Thoracic aorta (tissue), 2 donors: ENCODE measurements at regions not wholly inside any gene's neighbourhood (a gene's known extent, or its start where the extent isn't known, plus 50 kb on each side); places are given as distances from the start of the nearest gene placed in this dataset.
"Not testable (repeated sequence)": the region's sequence is repeated elsewhere in the genome, so short reads cannot be mapped to it uniquely, and the experiment has no call there.

Source experiments
- ATAC-seq: fragments of 150-250 bp; one replicate; pipeline ENCODE4 v1.8.0; 2017; ENCODE audit warnings: low read depth; ENCODE audit not compliant: insufficient number of reproducible peaks, low FRiP score
- DNase-seq: peaks from one replicate; pipeline ENCODE4 v3.0.0-alpha.2; 2020; ENCODE audit warnings: low spot score
- H3K27ac ChIP-seq, 2 donors: fragments of 200-600 bp; sonication (generic); 1 replicate in 1 of 2; 2 replicates in 1 of 2; pipeline ENCODE4 v1.5.1; 2016; ENCODE audit warnings: mild to moderate bottlenecking in 2 of 2, moderate library complexity in 2 of 2
- H3K27me3 ChIP-seq: fragments of 200-600 bp; sonication (generic); replicated peaks from 2 replicates; pipeline ENCODE4 v1.6.0; 2016; ENCODE audit warnings: mild to moderate bottlenecking; ENCODE audit not compliant: insufficient read depth
- H3K36me3 ChIP-seq: fragments of 200-600 bp; sonication (generic); one replicate; pipeline ENCODE4 v1.5.1; 2016
- H3K4me1 ChIP-seq, 2 donors: fragments of 200-600 bp; sonication (generic); 1 replicate in 1 of 2; 2 replicates in 1 of 2; pipeline versions ENCODE4 v1.5.1 to v1.6.0; 2016; ENCODE audit warnings: low read depth in 2 of 2, mild to moderate bottlenecking in 1 of 2; ENCODE audit not compliant: control insufficient read depth in 1 of 2
- H3K4me3 ChIP-seq: fragments of 200-600 bp; sonication (generic); 2 replicates; pipeline ENCODE4 v1.5.1; 2016; ENCODE audit warnings: mild to moderate bottlenecking
- H3K9me3 ChIP-seq: fragments of 200-600 bp; sonication (generic); 2 replicates; pipeline ENCODE4 v1.5.1; 2016
- TF ChIP-seq, protein P1 (sequence below): fragments of 200-600 bp; sonication (generic); IDR thresholded peaks from one replicate; pipeline ENCODE4 v1.5.1; 2019; ENCODE audit warnings: antibody characterized with exemption

GRCh38 chr2:147275943-147276342, 568.9 kb upstream of the ACVR2A start:
- H3K4me3 ChIP-seq: no peak overlapping the region
- H3K27me3 ChIP-seq: no peaks in the 10 kb centered on the region
- ATAC-seq: no peak
- H3K4me1 ChIP-seq: no peaks in the 10 kb centered on the region
- H3K9me3 ChIP-seq: no peaks in the 10 kb centered on the region
- no peak overlapping the region for H3K27ac ChIP-seq
- TF ChIP-seq, protein P1, sequence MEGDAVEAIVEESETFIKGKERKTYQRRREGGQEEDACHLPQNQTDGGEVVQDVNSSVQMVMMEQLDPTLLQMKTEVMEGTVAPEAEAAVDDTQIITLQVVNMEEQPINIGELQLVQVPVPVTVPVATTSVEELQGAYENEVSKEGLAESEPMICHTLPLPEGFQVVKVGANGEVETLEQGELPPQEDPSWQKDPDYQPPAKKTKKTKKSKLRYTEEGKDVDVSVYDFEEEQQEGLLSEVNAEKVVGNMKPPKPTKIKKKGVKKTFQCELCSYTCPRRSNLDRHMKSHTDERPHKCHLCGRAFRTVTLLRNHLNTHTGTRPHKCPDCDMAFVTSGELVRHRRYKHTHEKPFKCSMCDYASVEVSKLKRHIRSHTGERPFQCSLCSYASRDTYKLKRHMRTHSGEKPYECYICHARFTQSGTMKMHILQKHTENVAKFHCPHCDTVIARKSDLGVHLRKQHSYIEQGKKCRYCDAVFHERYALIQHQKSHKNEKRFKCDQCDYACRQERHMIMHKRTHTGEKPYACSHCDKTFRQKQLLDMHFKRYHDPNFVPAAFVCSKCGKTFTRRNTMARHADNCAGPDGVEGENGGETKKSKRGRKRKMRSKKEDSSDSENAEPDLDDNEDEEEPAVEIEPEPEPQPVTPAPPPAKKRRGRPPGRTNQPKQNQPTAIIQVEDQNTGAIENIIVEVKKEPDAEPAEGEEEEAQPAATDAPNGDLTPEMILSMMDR: no peak
- no peak for DNase-seq
- no peaks in the 10 kb centered on the region for H3K36me3 ChIP-seq

DNA sequence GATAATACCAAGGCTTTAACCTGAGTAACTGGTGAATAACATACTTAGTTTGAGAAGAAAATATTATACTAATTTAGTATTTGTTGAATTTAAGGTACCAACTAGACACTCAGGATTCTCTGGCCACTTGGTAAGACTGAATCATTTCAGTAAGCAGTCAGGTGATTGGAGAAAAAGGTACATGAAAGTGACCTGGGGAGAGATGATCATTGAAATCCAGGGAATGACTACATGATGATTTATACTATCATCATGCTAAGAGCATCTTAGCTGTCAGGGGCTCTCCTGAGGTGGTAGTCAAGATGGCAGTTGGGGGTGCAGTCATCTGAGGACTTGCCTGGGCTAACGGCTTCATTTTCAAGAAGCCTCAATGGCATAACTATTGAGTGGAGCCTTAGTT, 571.2 kb upstream of the ACVR2A start:
- H3K27me3 ChIP-seq: no peaks in the 10 kb centered on the region
- H3K36me3 ChIP-seq: no peaks in the 10 kb centered on the region
- peaks cover 6% of the 10 kb centered on the region for H3K9me3 ChIP-seq
- TF ChIP-seq, protein P1: no peak
- H3K4me1 ChIP-seq: no peaks in the 10 kb centered on the region
- DNase-seq: no peak
- no peak overlapping the region for H3K27ac ChIP-seq
- ATAC-seq: no peak
- H3K4me3 ChIP-seq: no peak overlapping the region

DNA sequence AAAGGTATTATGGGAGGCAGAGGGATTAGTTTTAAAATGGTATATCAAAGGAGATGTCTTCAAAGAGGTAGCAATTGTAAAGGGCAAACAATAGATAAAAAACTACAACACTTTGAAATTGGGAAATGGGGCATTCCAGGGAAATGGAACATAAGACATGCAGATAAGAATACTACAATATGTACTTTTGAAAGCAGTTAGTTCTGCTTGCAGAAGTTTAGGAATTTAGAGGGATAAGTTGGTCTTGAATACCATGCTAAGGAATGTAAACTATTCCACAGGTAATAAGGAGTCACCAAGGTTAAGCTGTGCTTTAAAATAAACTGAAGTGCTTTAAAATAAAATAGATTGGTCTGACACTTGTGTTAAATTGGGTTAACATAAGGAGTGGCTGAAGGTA, 571.7 kb upstream of the ACVR2A start:
- Histone ChIP-seq H3K27ac (no peak overlapping the region), H3K4me3 (no peak overlapping the region), H3K36me3 (no peaks in the 10 kb centered on the region), H3K9me3 (peaks cover 6% of the 10 kb centered on the region), H3K4me1 (no peaks in the 10 kb centered on the region), H3K27me3 (no peaks in the 10 kb centered on the region)
- no peak for ATAC-seq
- TF ChIP-seq, protein P1: no peak
- DNase-seq: no peak

DNA sequence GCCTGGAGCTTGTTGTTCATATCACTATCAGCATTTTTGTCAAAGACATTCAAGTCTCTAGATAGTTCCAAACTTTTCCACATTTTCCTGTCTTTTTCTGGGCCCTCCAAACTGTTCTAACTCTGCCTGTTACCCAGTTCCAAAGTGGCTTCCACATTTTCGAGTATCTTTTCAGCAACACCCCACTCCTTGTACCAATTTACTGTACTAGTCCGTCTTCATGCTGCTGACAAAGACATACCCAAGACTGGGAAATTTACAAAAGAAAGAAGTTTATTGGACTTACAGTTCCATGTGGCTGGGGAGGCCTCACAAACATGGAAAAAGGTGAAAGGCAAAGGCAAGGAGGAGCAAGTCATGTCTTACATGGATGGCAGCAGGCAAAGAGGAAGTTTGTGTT, 575.2 kb upstream of the ACVR2A start:
- not testable (repeated sequence) for H3K4me3 ChIP-seq, H3K4me1 ChIP-seq, ATAC-seq, DNase-seq, H3K9me3 ChIP-seq, H3K36me3 ChIP-seq, H3K27ac ChIP-seq, H3K27me3 ChIP-seq

GRCh38 chr2:147260241-147260640, 584.6 kb upstream of the ACVR2A start:
- no peak for ATAC-seq
- DNase-seq: no peak

DNA sequence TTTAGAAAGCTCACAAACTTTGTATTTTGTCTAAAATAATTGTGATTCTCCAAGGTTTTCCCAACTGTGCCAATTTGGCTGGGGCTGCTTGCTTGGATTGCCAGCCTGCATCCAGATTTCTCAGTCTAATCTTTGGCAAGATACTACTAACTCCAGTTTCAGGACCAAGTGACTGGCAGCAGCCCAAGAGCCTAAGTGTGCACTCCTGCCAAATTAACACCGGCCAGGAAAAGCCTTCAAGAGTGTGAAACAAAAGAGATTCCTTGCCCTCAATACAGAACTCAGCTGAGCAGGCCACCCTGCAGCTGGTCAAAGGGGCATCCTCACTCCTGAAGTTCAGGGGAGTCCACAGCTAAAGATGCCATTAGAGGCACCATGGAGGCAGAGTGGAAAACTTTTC, 589.0 kb upstream of the ACVR2A start:
- ATAC-seq (no peak), DNase-seq (no peak)
- Histone ChIP-seq H3K27me3 (no peaks in the 10 kb centered on the region), H3K4me1 (no peaks in the 10 kb centered on the region), H3K36me3 (no peaks in the 10 kb centered on the region), H3K9me3 (no peaks in the 10 kb centered on the region), H3K27ac (no peak overlapping the region), H3K4me3 (no peak overlapping the region)
- TF ChIP-seq, protein P1: no peak

More at GRCh38 chr2:147260241-147260640, 584.6 kb upstream of the ACVR2A start:
- TF ChIP-seq, protein P1: no peak
- no peaks in the 10 kb centered on the region for H3K9me3 ChIP-seq
- H3K4me3 ChIP-seq: no peak overlapping the region
- H3K36me3 ChIP-seq: no peaks in the 10 kb centered on the region
- no peak overlapping the region for H3K27ac ChIP-seq
- no peaks in the 10 kb centered on the region for H3K4me1 ChIP-seq
- no peaks in the 10 kb centered on the region for H3K27me3 ChIP-seq
